BLaER1 treated with 17β-estradiol and CSF1 and Interleukin-3, amounts not matched to agents 10 nM and 100 nM (cell line): ENCODE measurements at regions not wholly inside any gene's neighbourhood (a gene's known extent, or its start where the extent isn't known, plus 50 kb on each side); places are given as distances from the start of the nearest gene placed in this dataset.

Source experiments
- H3K27ac ChIP-seq, 11 experiments: shearing (Covaris generic); formaldehyde crosslinking; 2 replicates each; pipeline ENCODE4 v1.8.1; 2022
- H3K27me3 ChIP-seq, 11 experiments: shearing (Covaris generic); formaldehyde crosslinking; 2 replicates each; pipeline ENCODE4 v1.8.1; 2022
- H3K36me3 ChIP-seq, 11 experiments: shearing (Covaris generic); formaldehyde crosslinking; 2 replicates each; pipeline ENCODE4 v1.8.1; 2022
- H3K4me1 ChIP-seq, 10 experiments: shearing (Covaris generic); formaldehyde crosslinking; 2 replicates each; pipeline ENCODE4 v1.8.1; 2022
- H3K4me2 ChIP-seq, 11 experiments: shearing (Covaris generic); formaldehyde crosslinking; 2 replicates each; pipeline ENCODE4 v1.8.1; 2022
- H3K4me3 ChIP-seq, 10 experiments: shearing (Covaris generic); formaldehyde crosslinking; 2 replicates each; pipeline ENCODE4 v1.8.1; 2022
- H3K9ac ChIP-seq, 11 experiments: shearing (Covaris generic); formaldehyde crosslinking; 2 replicates each; pipeline ENCODE4 v1.8.1; 2022
- H3K9me3 ChIP-seq, 11 experiments: shearing (Covaris generic); formaldehyde crosslinking; replicated peaks in 1 of 11; 2 replicates each; pipeline ENCODE4 v1.8.1; 2022
- H4K20me1 ChIP-seq, 11 experiments: shearing (Covaris generic); formaldehyde crosslinking; 2 replicates each; pipeline ENCODE4 v1.8.1; 2022
- Cebpa-rat ChIP-seq, 11 experiments: shearing (Covaris generic); IDR thresholded peaks; 2 replicates each; pipeline ENCODE4 v1.8.1; 2022

DNA sequence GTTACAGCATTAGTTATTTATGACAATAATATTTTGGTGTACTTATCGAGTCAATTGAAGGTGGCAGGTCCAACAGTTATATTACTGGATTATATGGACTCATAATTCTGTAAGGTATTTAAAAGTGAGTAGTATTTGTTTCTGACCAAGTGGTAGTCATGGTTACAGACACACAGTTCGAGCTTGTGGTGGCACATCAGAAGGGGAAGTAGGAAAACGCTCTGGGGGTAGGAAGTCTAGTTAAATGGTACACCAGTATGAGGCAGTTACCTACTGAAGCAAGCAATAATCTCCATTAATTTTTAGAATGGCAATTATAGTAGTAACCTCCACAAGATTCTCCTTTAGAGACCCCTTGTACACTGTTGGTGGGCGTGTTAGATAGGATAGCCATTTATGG, 541.2 kb downstream of the ETV1 start:
- TF ChIP-seq Cebpa-rat (IDR thresholded peaks at IDR 0.05): no peak
- Histone ChIP-seq H3K27ac (peak overlapping the region in 2 of 11 experiments; percentile 17 to 30; a peak in 2 of 22 replicates), H3K9ac (no peak overlapping the region), H3K27me3 (no peaks in the 10 kb centered on the region), H3K4me1 (no peaks in the 10 kb centered on the region), H3K9me3 (peaks cover 0 to 8% (median 5%) of the 10 kb centered on the region in 11 experiments; a peak in 6 of 22 replicates), H3K4me3 (no peak overlapping the region), H3K36me3 (no peaks in the 10 kb centered on the region), H3K4me2 (no peak overlapping the region), H4K20me1 (no peaks in the 10 kb centered on the region)

- no peak overlapping the region for H3K9ac ChIP-seq
- H4K20me1 ChIP-seq: no peaks in the 10 kb centered on the region
- H3K36me3 ChIP-seq: no peaks in the 10 kb centered on the region
- H3K27me3 ChIP-seq: no peaks in the 10 kb centered on the region
- no peaks in the 10 kb centered on the region for H3K4me1 ChIP-seq
- H3K27ac ChIP-seq: no peak overlapping the region
- peaks cover 0 to 8% (median 5%) of the 10 kb centered on the region in 11 experiments; a peak in 6 of 22 replicates for H3K9me3 ChIP-seq
- TF ChIP-seq Cebpa-rat (IDR thresholded peaks at IDR 0.05): no peak
- no peak overlapping the region for H3K4me3 ChIP-seq
- no peak overlapping the region for H3K4me2 ChIP-seq
These were observed 540.0 kb downstream of the ETV1 start for GRCh38 chr7:13449460-13449859.

DNA sequence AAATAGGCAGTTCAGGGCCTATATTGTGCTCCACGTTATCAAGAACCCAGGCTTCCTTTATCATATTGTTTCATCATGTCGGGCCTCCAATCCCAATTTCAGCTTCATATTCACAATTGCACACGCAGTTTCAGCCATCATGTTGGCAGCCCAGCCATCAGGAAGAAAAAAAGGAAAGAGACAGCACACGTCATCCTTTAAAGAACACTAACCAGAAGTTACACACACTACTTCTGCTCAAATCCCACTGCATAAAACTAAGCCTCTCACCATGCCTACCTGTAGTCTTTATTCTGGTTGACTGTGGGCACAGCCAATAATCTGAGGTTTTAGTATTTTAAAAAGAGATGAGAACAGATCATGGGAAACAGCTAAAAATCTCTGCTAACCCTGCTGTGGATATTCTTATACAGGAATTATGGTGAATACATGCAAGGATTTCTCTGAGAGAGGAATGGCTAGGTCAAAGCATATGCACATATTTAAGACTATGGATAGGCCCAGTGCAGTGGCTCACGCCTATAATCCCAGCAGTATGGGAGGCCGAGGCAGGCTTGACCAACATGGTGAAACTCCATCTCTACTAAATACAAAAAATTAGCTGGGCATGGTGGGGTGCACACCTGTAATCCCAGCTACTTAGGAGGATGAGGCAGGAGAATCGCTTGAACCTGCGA, 534.4 kb downstream of the ETV1 start:
- Histone ChIP-seq H3K36me3 (no peaks in the 10 kb centered on the region), H3K4me2 (no peak overlapping the region), H3K9me3 (peaks cover 0 to 6% (median 0%) of the 10 kb centered on the region in 11 experiments; a peak in 5 of 22 replicates), H3K9ac (no peak overlapping the region), H4K20me1 (no peaks in the 10 kb centered on the region), H3K4me1 (no peaks in the 10 kb centered on the region), H3K27me3 (no peaks in the 10 kb centered on the region), H3K27ac (no peak overlapping the region), H3K4me3 (no peak overlapping the region)
- TF ChIP-seq Cebpa-rat (IDR thresholded peaks at IDR 0.05): no peak

- no peaks in the 10 kb centered on the region for H4K20me1 ChIP-seq
- peaks cover 0 to 4% (median 0%) of the 10 kb centered on the region in 10 experiments; a peak in 2 of 20 replicates for H3K4me1 ChIP-seq
- no peak for TF ChIP-seq Cebpa-rat (IDR thresholded peaks at IDR 0.05)
- H3K9me3 ChIP-seq: no peaks in the 10 kb centered on the region
- no peak overlapping the region for H3K4me2 ChIP-seq
- H3K27ac ChIP-seq: no peak overlapping the region
- no peaks in the 10 kb centered on the region for H3K27me3 ChIP-seq
- H3K4me3 ChIP-seq: no peak overlapping the region
- H3K36me3 ChIP-seq: no peaks in the 10 kb centered on the region
- H3K9ac ChIP-seq: no peak overlapping the region
These were observed 531.7 kb downstream of the ETV1 start for GRCh38 chr7:13457790-13458189.

DNA sequence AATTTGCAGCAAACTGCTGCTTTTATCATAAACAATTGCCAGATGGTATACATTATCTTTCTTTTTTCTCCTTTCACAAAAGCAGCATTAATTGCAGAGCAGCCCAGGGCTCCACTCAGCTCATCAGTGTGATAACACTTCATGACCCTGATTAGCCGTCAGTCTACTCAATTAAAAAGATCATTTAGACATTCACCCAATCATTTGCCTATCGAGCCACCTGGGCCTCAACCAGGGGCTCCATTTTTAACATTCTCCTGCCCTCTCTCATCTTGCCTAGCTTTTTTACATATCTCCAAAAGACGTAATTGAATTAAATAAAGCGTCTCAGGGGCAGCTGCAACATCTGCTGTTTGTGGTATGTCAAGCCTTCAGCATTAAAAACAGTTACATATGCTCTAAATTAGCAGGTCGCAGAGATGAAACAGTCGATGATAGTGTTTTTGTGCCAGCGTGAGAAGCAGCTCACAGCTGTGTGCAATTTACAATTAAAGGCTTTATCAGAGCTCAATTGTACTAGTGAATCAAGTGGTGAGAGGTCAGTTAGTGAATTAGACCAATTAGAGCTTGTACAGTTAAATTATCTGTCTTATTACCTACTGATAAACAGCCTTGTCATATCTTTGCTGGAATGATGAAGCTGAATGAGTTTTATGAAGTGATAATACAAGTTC, 522.5 kb downstream of the ETV1 start:
- Histone ChIP-seq H3K4me1 (peaks cover 0 to 5% (median 0%) of the 10 kb centered on the region in 10 experiments; a peak in 2 of 20 replicates), H3K36me3 (no peaks in the 10 kb centered on the region), H3K9me3 (no peaks in the 10 kb centered on the region), H3K4me2 (no peak overlapping the region), H3K27me3 (no peaks in the 10 kb centered on the region), H4K20me1 (no peaks in the 10 kb centered on the region), H3K4me3 (no peak overlapping the region), H3K9ac (no peak overlapping the region), H3K27ac (no peak overlapping the region)
- TF ChIP-seq Cebpa-rat (IDR thresholded peaks at IDR 0.05): no peak

DNA sequence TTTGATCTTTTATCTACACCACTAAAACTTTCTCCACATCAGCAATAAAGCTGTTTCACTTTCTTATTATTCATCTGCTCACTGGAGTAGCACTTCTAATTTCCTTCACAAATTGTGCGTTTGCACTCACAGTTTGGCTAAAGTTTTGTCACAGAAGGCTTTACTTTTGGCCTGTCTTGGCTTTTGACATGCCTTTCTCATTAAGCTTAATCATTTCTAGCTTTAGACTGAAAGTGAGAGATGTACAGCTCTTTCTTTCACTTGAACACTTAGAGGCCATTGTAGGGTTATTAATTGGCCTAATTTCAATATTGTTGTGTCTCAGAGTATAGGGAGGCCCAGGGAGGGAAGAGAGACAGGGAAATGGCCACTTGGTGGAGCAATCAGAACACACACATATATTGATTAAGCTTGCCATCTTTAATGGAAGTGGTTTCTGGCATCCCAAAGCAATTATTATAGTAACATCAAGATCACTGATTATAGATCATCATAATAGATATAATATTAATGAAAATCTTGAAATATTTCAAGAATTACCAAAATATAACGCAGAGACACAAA, 512.5 kb downstream of the ETV1 start:
- Histone ChIP-seq H3K27ac (no peak overlapping the region), H3K27me3 (no peaks in the 10 kb centered on the region), H3K9me3 (no peaks in the 10 kb centered on the region), H4K20me1 (no peaks in the 10 kb centered on the region), H3K4me2 (no peak overlapping the region), H3K4me3 (no peak overlapping the region), H3K9ac (no peak overlapping the region), H3K4me1 (no peaks in the 10 kb centered on the region), H3K36me3 (no peaks in the 10 kb centered on the region)
- TF ChIP-seq Cebpa-rat (IDR thresholded peaks at IDR 0.05): no peak

GRCh38 chr7:13489386-13489785, 500.1 kb downstream of the ETV1 start:
- H3K9me3 ChIP-seq: no peaks in the 10 kb centered on the region
- no peaks in the 10 kb centered on the region for H4K20me1 ChIP-seq
- H3K27me3 ChIP-seq: no peaks in the 10 kb centered on the region
- H3K4me3 ChIP-seq: no peak overlapping the region
- H3K4me1 ChIP-seq: no peaks in the 10 kb centered on the region
- no peaks in the 10 kb centered on the region for H3K36me3 ChIP-seq
- no peak overlapping the region for H3K4me2 ChIP-seq
- no peak overlapping the region for H3K27ac ChIP-seq
- no peak for TF ChIP-seq Cebpa-rat (IDR thresholded peaks at IDR 0.05)
- no peak overlapping the region for H3K9ac ChIP-seq

DNA sequence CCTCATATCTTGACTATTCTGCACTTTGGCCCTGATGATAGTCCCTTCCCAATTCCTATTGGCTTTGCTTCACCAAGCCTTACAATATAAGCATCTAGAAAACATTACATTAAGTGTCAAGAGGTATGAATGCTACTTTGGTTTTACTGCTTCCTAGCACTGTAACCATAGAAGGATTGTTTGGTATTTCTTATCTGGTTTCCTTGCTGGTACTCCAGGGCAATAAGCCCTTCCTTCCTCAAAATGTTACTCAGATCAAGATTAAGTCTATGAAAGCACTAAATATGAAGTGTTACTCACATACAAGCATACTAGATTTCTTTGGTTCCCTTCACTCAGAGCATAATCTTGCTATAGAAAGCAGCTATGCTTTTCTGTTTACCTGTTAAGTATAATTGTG, 492.5 kb downstream of the ETV1 start:
- Histone ChIP-seq H3K9ac (no peak overlapping the region), H3K9me3 (no peaks in the 10 kb centered on the region), H3K4me1 (no peaks in the 10 kb centered on the region), H3K36me3 (no peaks in the 10 kb centered on the region), H3K27ac (no peak overlapping the region), H3K4me2 (no peak overlapping the region), H4K20me1 (no peaks in the 10 kb centered on the region), H3K27me3 (no peaks in the 10 kb centered on the region), H3K4me3 (no peak overlapping the region)
- no peak for TF ChIP-seq Cebpa-rat (IDR thresholded peaks at IDR 0.05)

GRCh38 chr7:13508586-13508985, 480.9 kb downstream of the ETV1 start:
- H3K27me3 ChIP-seq: no peaks in the 10 kb centered on the region
- no peak for TF ChIP-seq Cebpa-rat (IDR thresholded peaks at IDR 0.05)

More at GRCh38 chr7:13508586-13508985, 480.9 kb downstream of the ETV1 start:
- Histone ChIP-seq H3K9me3 (peaks cover 7 to 20% (median 14%) of the 10 kb centered on the region in 11 experiments; a peak in 14 of 22 replicates), H3K4me1 (no peaks in the 10 kb centered on the region), H4K20me1 (no peaks in the 10 kb centered on the region), H3K36me3 (no peaks in the 10 kb centered on the region), H3K27ac (no peak overlapping the region), H3K4me3 (no peak overlapping the region), H3K4me2 (no peak overlapping the region), H3K9ac (no peak overlapping the region)
